ENCODE measurements at regions not wholly inside any gene's neighbourhood (a gene's known extent, or its start where the extent isn't known, plus 50 kb on each side); places are given as distances from the start of the nearest gene placed in this dataset.

DNA sequence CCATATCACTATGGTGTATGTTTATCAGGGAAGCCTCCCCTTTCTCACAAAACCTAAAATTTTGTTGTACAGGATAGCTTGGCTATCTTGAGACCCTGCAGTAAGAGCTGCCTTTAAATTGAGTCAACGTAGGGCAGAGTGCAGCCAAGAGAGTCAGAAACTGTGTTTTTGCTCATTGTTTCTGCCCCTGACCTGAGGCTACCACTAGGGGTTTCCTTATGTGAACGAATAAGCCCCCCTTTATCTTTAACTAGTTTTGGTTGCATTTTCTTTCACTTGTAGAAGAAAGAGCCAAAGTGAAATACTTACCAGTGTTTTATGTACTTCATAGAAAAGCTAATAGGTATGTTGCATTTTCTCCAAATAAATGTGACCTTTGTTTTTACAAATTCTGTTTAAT is 149.9 kb upstream of the TMC3 start:
- CTCF ChIA-PET, result no interaction called here
- no peaks in the 10 kb centered on the region for H3K27me3 ChIP-seq (ENCODE audit: control insufficient read depth, insufficient read depth, low read length)
- no peak for DNase-seq (ENCODE audit: low read depth)
- TF ChIP-seq, protein P1, sequence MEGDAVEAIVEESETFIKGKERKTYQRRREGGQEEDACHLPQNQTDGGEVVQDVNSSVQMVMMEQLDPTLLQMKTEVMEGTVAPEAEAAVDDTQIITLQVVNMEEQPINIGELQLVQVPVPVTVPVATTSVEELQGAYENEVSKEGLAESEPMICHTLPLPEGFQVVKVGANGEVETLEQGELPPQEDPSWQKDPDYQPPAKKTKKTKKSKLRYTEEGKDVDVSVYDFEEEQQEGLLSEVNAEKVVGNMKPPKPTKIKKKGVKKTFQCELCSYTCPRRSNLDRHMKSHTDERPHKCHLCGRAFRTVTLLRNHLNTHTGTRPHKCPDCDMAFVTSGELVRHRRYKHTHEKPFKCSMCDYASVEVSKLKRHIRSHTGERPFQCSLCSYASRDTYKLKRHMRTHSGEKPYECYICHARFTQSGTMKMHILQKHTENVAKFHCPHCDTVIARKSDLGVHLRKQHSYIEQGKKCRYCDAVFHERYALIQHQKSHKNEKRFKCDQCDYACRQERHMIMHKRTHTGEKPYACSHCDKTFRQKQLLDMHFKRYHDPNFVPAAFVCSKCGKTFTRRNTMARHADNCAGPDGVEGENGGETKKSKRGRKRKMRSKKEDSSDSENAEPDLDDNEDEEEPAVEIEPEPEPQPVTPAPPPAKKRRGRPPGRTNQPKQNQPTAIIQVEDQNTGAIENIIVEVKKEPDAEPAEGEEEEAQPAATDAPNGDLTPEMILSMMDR (IDR thresholded peaks at IDR 0.05; ENCODE audit: insufficient read depth, low read depth, low read length), result no peak
- no peaks in the 10 kb centered on the region for H3K36me3 ChIP-seq (ENCODE audit: control insufficient read depth, insufficient read depth, low read length)
- H3K4me3 ChIP-seq (ENCODE audit: low read depth, low read length), result no peak overlapping the region
- POLR2A ChIA-PET, result no interaction called here

DNA sequence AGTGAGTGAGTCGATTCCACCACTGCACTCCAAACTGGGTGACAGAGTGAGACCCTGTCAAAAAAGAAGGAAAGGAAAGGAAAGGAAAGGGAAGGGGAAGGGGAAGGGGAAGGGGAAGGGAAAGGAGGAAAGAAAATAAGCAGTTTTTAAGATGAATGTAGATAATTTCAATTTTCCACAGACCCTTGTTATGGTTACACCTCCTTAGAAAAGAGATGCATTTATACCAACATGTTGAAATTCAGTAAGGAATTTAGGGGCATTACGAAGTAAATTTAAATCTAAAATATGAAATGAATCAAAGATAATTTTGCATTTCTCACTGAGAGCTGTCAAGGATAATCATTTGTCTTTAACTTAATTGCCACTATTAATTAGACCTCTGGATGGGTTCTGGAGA is 146.5 kb upstream of the TMC3 start:
- Histone ChIP-seq H3K36me3 (ENCODE audit: control insufficient read depth, insufficient read depth, low read length) (no peaks in the 10 kb centered on the region), H3K27me3 (ENCODE audit: control insufficient read depth, insufficient read depth, low read length) (no peaks in the 10 kb centered on the region), H3K4me3 (ENCODE audit: low read depth, low read length) (no peak overlapping the region)
- TF ChIP-seq, protein P1 (IDR thresholded peaks at IDR 0.05; ENCODE audit: insufficient read depth, low read depth, low read length), result no peak
- no peak for DNase-seq (ENCODE audit: low read depth)
- ChIA-PET CTCF (no interaction called here), POLR2A (no interaction called here)

- CTCF ChIA-PET, result interaction anchor here (0.6 kb wide), 1 partner anchor 301 kb away, joined by 4 read pairs; no protein-coding TSS in a partner anchor
- POLR2A ChIA-PET, result no interaction called here
Measured at GRCh38 chr15:81516461-81516860, 142.4 kb upstream of the TMC3 start.

GRCh38 chr15:81516012-81516411 is 142.0 kb upstream of the TMC3 start:
- ChIA-PET CTCF (interaction anchor here (0.6 kb wide), 1 partner anchor 301 kb away, joined by 4 read pairs; no protein-coding TSS in a partner anchor), POLR2A (no interaction called here)
- TF ChIP-seq, protein P1 (IDR thresholded peaks at IDR 0.05; ENCODE audit: insufficient read depth, low read depth, low read length), result no peak
- no peaks in the 10 kb centered on the region for H3K27me3 ChIP-seq (ENCODE audit: control insufficient read depth, insufficient read depth, low read length)
- no peak overlapping the region for H3K4me3 ChIP-seq (ENCODE audit: low read depth, low read length)
- no peaks in the 10 kb centered on the region for H3K36me3 ChIP-seq (ENCODE audit: control insufficient read depth, insufficient read depth, low read length)
- no peak for DNase-seq (ENCODE audit: low read depth)

More at GRCh38 chr15:81516461-81516860, 142.4 kb upstream of the TMC3 start:
- Histone ChIP-seq H3K4me3 (ENCODE audit: low read depth, low read length) (no peak overlapping the region), H3K36me3 (ENCODE audit: control insufficient read depth, insufficient read depth, low read length) (no peaks in the 10 kb centered on the region), H3K27me3 (ENCODE audit: control insufficient read depth, insufficient read depth, low read length) (no peaks in the 10 kb centered on the region)
- DNase-seq (ENCODE audit: low read depth), result peak; percentile 8
- TF ChIP-seq, protein P1 (IDR thresholded peaks at IDR 0.05; ENCODE audit: insufficient read depth, low read depth, low read length), result no peak

- CTCF ChIA-PET, result no interaction called here
- TF ChIP-seq, protein P1 (IDR thresholded peaks at IDR 0.05; ENCODE audit: insufficient read depth, low read depth, low read length), result no peak
- POLR2A ChIA-PET, result no interaction called here
Measured at GRCh38 chr15:81514725-81515124, 140.7 kb upstream of the TMC3 start.

More at GRCh38 chr15:81514725-81515124, 140.7 kb upstream of the TMC3 start:
- DNase-seq (ENCODE audit: low read depth), result no peak
- no peak overlapping the region for H3K4me3 ChIP-seq (ENCODE audit: low read depth, low read length)
- H3K27me3 ChIP-seq (ENCODE audit: control insufficient read depth, insufficient read depth, low read length), result no peaks in the 10 kb centered on the region
- no peaks in the 10 kb centered on the region for H3K36me3 ChIP-seq (ENCODE audit: control insufficient read depth, insufficient read depth, low read length)
